Gastroesophageal sphincter (tissue), 3 donors: ENCODE measurements at regions not wholly inside any gene's neighbourhood (a gene's known extent, or its start where the extent isn't known, plus 50 kb on each side); places are given as distances from the start of the nearest gene placed in this dataset.

Experiments used
- POLR2A ChIP-seq, 2 donors: fragments of 450-650 bp; IDR thresholded peaks; one replicate each; pipeline ENCODE4 v1.6.1; 2017; ENCODE audit warnings: antibody characterized with exemption in 2 of 2, mild to moderate bottlenecking in 2 of 2, moderate library complexity in 1 of 2
- POLR2AphosphoS5 ChIP-seq: sonication (generic); formaldehyde crosslinking; IDR thresholded peaks from one replicate; pipeline ENCODE4 v1.6.1; 2017; ENCODE audit warnings: antibody characterized with exemption
- TF ChIP-seq, protein P1 (sequence below), 4 experiments: fragments of 200-600 bp in 2 of 4; fragments of 450-650 bp in 2 of 4; sonication (generic) in 1 of 4; IDR thresholded peaks; one replicate each; pipeline ENCODE4 v1.5.1; 2017 to 2019; ENCODE audit warnings: antibody characterized with exemption in 4 of 4, mild to moderate bottlenecking in 2 of 4, moderate library complexity in 2 of 4

DNA sequence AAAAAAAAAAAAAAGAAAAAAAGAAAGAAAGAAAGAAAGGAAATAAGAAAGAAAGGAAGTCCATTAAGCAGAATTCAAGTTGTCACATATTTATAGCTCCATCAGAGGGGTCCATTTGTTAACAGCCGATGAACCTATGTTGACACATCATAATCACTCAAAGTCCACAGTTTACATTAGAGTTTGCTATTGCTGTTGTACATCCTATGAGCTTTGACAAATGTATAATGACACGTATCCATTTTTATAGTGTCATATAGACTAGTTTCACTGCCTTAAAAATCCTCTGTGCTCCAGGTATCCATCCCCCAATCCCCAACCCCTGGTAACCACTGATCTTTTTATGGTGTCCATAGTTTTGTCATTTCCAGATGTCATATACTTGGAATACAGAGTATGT is 335.2 kb downstream of the RND3 start:
- TF ChIP-seq, protein P1, sequence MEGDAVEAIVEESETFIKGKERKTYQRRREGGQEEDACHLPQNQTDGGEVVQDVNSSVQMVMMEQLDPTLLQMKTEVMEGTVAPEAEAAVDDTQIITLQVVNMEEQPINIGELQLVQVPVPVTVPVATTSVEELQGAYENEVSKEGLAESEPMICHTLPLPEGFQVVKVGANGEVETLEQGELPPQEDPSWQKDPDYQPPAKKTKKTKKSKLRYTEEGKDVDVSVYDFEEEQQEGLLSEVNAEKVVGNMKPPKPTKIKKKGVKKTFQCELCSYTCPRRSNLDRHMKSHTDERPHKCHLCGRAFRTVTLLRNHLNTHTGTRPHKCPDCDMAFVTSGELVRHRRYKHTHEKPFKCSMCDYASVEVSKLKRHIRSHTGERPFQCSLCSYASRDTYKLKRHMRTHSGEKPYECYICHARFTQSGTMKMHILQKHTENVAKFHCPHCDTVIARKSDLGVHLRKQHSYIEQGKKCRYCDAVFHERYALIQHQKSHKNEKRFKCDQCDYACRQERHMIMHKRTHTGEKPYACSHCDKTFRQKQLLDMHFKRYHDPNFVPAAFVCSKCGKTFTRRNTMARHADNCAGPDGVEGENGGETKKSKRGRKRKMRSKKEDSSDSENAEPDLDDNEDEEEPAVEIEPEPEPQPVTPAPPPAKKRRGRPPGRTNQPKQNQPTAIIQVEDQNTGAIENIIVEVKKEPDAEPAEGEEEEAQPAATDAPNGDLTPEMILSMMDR (IDR thresholded peaks at IDR 0.05) = no peak
- no peak for TF ChIP-seq POLR2A (IDR thresholded peaks at IDR 0.05)
- TF ChIP-seq POLR2AphosphoS5 = no peak
